ENCODE measurements at regions not wholly inside any gene's neighbourhood (a gene's known extent, or its start where the extent isn't known, plus 50 kb on each side); places are given as distances from the start of the nearest gene placed in this dataset.
"Not testable (repeated sequence)": the region's sequence is repeated elsewhere in the genome, so short reads cannot be mapped to it uniquely, and the experiment has no call there.

- TF ChIP-seq CTCF (IDR thresholded peaks at IDR 0.05; ENCODE audit: insufficient read depth, low read depth, low read length) = no peak
- DNase-seq (ENCODE audit: low read depth) = no peak
- Histone ChIP-seq H3K36me3 (ENCODE audit: control insufficient read depth, insufficient read depth, low read length) (no peaks in the 10 kb centered on the region), H3K4me3 (ENCODE audit: low read depth, low read length) (no peak overlapping the region), H3K27me3 (ENCODE audit: control insufficient read depth, insufficient read depth, low read length) (no peaks in the 10 kb centered on the region)
- ChIA-PET CTCF (no interaction called here), POLR2A (no interaction called here)
These were observed 98.7 kb upstream of the RBFOX1 start for GRCh38 chr16:7233975-7234374.

GRCh38 chr16:7231762-7232161 lies 100.9 kb upstream of the RBFOX1 start:
- Histone ChIP-seq H3K36me3 (ENCODE audit: control insufficient read depth, insufficient read depth, low read length) (no peaks in the 10 kb centered on the region), H3K27me3 (ENCODE audit: control insufficient read depth, insufficient read depth, low read length) (no peaks in the 10 kb centered on the region), H3K4me3 (ENCODE audit: low read depth, low read length) (no peak overlapping the region)
- no peak for DNase-seq (ENCODE audit: low read depth)
- CTCF ChIA-PET = no interaction called here
- no peak for TF ChIP-seq CTCF (IDR thresholded peaks at IDR 0.05; ENCODE audit: insufficient read depth, low read depth, low read length)
- POLR2A ChIA-PET = no interaction called here

- POLR2A ChIA-PET; CTCF ChIA-PET; DNase-seq (ENCODE audit: low read depth); H3K4me3 ChIP-seq (ENCODE audit: low read depth, low read length); H3K36me3 ChIP-seq (ENCODE audit: control insufficient read depth, insufficient read depth, low read length); H3K27me3 ChIP-seq (ENCODE audit: control insufficient read depth, insufficient read depth, low read length): not testable (repeated sequence)
These were observed 103.0 kb upstream of the RBFOX1 start for GRCh38 chr16:7229433-7230218.

GRCh38 chr16:7227229-7227721 lies 105.4 kb upstream of the RBFOX1 start:
- CTCF ChIA-PET = no interaction called here

GRCh38 chr16:7221157-7221556 lies 111.5 kb upstream of the RBFOX1 start:
- ChIA-PET POLR2A (no interaction called here), CTCF (no interaction called here)
- H3K36me3 ChIP-seq (ENCODE audit: control insufficient read depth, insufficient read depth, low read length) = no peaks in the 10 kb centered on the region
- no peak for TF ChIP-seq CTCF (IDR thresholded peaks at IDR 0.05; ENCODE audit: insufficient read depth, low read depth, low read length)
- no peak overlapping the region for H3K4me3 ChIP-seq (ENCODE audit: low read depth, low read length)
- DNase-seq (ENCODE audit: low read depth) = no peak
- no peaks in the 10 kb centered on the region for H3K27me3 ChIP-seq (ENCODE audit: control insufficient read depth, insufficient read depth, low read length)

More at GRCh38 chr16:7227229-7227721, 105.4 kb upstream of the RBFOX1 start:
- no peaks in the 10 kb centered on the region for H3K36me3 ChIP-seq (ENCODE audit: control insufficient read depth, insufficient read depth, low read length)
- H3K4me3 ChIP-seq (ENCODE audit: low read depth, low read length) = no peak overlapping the region
- no peak for DNase-seq (ENCODE audit: low read depth)
- no peaks in the 10 kb centered on the region for H3K27me3 ChIP-seq (ENCODE audit: control insufficient read depth, insufficient read depth, low read length)
- no peak for TF ChIP-seq CTCF (IDR thresholded peaks at IDR 0.05; ENCODE audit: insufficient read depth, low read depth, low read length)
- POLR2A ChIA-PET = no interaction called here

- Histone ChIP-seq H3K27me3 (ENCODE audit: control insufficient read depth, insufficient read depth, low read length) (no peaks in the 10 kb centered on the region), H3K4me3 (ENCODE audit: low read depth, low read length) (no peak overlapping the region), H3K36me3 (ENCODE audit: control insufficient read depth, insufficient read depth, low read length) (no peaks in the 10 kb centered on the region)
- no peak for DNase-seq (ENCODE audit: low read depth)
- ChIA-PET POLR2A (no interaction called here), CTCF (no interaction called here)
- TF ChIP-seq CTCF (IDR thresholded peaks at IDR 0.05; ENCODE audit: insufficient read depth, low read depth, low read length) = no peak
These were observed 113.7 kb upstream of the RBFOX1 start for GRCh38 chr16:7218936-7219335.
